H1 (cell line): ENCODE measurements at regions not wholly inside any gene's neighbourhood (a gene's known extent, or its start where the extent isn't known, plus 50 kb on each side); places are given as distances from the start of the nearest gene placed in this dataset.

ENCODE experiments used
- CTCF ChIP-seq, 3 experiments: IDR thresholded peaks; 1 replicate in 2 of 3; 2 replicates in 1 of 3; pipeline versions ENCODE4 v1.5.1 to v1.6.1; 2011; ENCODE audit warnings: low read length in 3 of 3, mild to moderate bottlenecking in 3 of 3, inconsistent platforms in 2 of 3, low read depth in 1 of 3, moderate library complexity in 1 of 3; ENCODE audit not compliant: insufficient read depth in 1 of 3; ENCODE audit errors: control extremely low read depth in 1 of 3
- POLR2AphosphoS5 ChIP-seq: IDR thresholded peaks from 2 replicates; pipeline ENCODE4 v1.6.1; 2011; ENCODE audit warnings: low read depth, low read length

GRCh38 chr9:110049699-110050450 lies 158.1 kb downstream of the C9orf152 start:
- TF ChIP-seq CTCF (IDR thresholded peaks at IDR 0.05; ENCODE audit: control extremely low read depth in 1 of 3, insufficient read depth in 1 of 3, low read depth in 1 of 3, low read length in 3 of 3) (no peak), POLR2AphosphoS5 (no peak)
